ENCODE measurements at regions not wholly inside any gene's neighbourhood (a gene's known extent, or its start where the extent isn't known, plus 50 kb on each side); places are given as distances from the start of the nearest gene placed in this dataset.
"Not testable (repeated sequence)": the region's sequence is repeated elsewhere in the genome, so short reads cannot be mapped to it uniquely, and the experiment has no call there.

DNA sequence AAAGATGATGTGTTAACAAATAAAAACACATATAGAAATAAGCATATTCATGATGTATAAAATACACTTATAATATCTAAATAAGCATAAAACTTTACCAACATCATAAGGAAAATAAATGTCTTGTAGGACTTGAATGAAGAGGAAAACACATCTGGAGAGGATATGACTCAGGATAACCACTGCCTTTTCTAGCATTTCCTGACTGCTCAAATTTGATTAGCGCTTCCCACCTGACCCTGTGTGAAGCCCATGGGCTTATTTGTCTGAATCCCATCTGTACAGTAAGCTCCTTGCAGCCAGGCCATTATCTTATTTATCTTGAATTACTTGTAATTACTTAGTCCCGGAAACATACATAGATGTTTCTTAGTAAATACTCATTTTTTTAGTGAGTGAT lies 608.6 kb downstream of the COL12A1 start:
- H3K4me1 ChIP-seq (ENCODE audit: control insufficient read depth, low read length) = no peaks in the 10 kb centered on the region
- no peaks in the 10 kb centered on the region for H3K27me3 ChIP-seq (ENCODE audit: control insufficient read depth, low read length)

DNA sequence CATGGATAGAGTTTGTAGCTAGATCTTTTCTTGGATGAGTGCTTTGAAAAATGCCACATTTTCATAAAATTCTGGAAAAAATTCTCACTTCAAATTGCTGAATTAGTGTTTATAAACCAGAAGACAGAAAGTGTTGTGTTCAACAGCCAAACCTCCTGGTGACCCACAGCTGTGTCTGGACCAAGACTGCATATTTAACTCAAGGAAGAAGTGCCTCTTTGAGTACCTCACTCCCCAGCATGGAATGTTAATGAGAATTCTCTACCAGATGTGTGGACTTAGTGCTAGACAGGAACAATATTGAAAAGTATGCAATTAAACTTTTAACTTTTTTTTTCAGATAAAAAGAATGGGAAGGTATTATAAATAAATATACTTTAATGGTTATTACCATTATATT lies 609.3 kb downstream of the COL12A1 start:
- Histone ChIP-seq H3K36me3 (ENCODE audit: control insufficient read depth, low read length) (no peaks in the 10 kb centered on the region), H3K4me2 (ENCODE audit: low read length) (no peak overlapping the region), H3K9me3 (ENCODE audit: control insufficient read depth, insufficient read depth, low read length) (no peaks in the 10 kb centered on the region), H3K4me1 (ENCODE audit: control insufficient read depth, low read length) (no peaks in the 10 kb centered on the region), H3K27me3 (ENCODE audit: control insufficient read depth, low read length) (no peaks in the 10 kb centered on the region), H3K79me2 (ENCODE audit: control insufficient read depth, low read length) (no peaks in the 10 kb centered on the region), H3K4me3 (ENCODE audit: low read length) (no peak overlapping the region), H3K27ac (ENCODE audit: low read depth, low read length) (no peak overlapping the region), H4K20me1 (ENCODE audit: control insufficient read depth, insufficient read depth, low read depth, low read length) (no peaks in the 10 kb centered on the region), H3K9me2 (replicated peaks; ENCODE audit: control insufficient read depth, low read length) (no peaks in the 10 kb centered on the region), H3F3A (ENCODE audit: control insufficient read depth, insufficient read depth) (no peaks in the 10 kb centered on the region)
- TF ChIP-seq, protein P1, sequence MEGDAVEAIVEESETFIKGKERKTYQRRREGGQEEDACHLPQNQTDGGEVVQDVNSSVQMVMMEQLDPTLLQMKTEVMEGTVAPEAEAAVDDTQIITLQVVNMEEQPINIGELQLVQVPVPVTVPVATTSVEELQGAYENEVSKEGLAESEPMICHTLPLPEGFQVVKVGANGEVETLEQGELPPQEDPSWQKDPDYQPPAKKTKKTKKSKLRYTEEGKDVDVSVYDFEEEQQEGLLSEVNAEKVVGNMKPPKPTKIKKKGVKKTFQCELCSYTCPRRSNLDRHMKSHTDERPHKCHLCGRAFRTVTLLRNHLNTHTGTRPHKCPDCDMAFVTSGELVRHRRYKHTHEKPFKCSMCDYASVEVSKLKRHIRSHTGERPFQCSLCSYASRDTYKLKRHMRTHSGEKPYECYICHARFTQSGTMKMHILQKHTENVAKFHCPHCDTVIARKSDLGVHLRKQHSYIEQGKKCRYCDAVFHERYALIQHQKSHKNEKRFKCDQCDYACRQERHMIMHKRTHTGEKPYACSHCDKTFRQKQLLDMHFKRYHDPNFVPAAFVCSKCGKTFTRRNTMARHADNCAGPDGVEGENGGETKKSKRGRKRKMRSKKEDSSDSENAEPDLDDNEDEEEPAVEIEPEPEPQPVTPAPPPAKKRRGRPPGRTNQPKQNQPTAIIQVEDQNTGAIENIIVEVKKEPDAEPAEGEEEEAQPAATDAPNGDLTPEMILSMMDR (IDR thresholded peaks at IDR 0.05; ENCODE audit: low read depth, low read length, poor library complexity, severe bottlenecking) = no peak
- no peak for TF ChIP-seq EZH2phosphoT487 (IDR thresholded peaks at IDR 0.05; ENCODE audit: borderline replicate concordance, low read length)

More for the DNA sequence above, 608.6 kb downstream of the COL12A1 start:
- Histone ChIP-seq H3K27ac (ENCODE audit: low read depth, low read length) (no peak overlapping the region), H3K36me3 (ENCODE audit: control insufficient read depth, low read length) (no peaks in the 10 kb centered on the region), H3K4me3 (ENCODE audit: low read length) (no peak overlapping the region), H3K9me2 (replicated peaks; ENCODE audit: control insufficient read depth, low read length) (no peaks in the 10 kb centered on the region), H3K4me2 (ENCODE audit: low read length) (no peak overlapping the region), H3F3A (ENCODE audit: control insufficient read depth, insufficient read depth) (no peaks in the 10 kb centered on the region), H3K79me2 (ENCODE audit: control insufficient read depth, low read length) (no peaks in the 10 kb centered on the region), H4K20me1 (ENCODE audit: control insufficient read depth, insufficient read depth, low read depth, low read length) (no peaks in the 10 kb centered on the region), H3K9me3 (ENCODE audit: control insufficient read depth, insufficient read depth, low read length) (no peaks in the 10 kb centered on the region)
- TF ChIP-seq, protein P1 (IDR thresholded peaks at IDR 0.05; ENCODE audit: low read depth, low read length, poor library complexity, severe bottlenecking) = no peak
- no peak for TF ChIP-seq EZH2phosphoT487 (IDR thresholded peaks at IDR 0.05; ENCODE audit: borderline replicate concordance, low read length)

DNA sequence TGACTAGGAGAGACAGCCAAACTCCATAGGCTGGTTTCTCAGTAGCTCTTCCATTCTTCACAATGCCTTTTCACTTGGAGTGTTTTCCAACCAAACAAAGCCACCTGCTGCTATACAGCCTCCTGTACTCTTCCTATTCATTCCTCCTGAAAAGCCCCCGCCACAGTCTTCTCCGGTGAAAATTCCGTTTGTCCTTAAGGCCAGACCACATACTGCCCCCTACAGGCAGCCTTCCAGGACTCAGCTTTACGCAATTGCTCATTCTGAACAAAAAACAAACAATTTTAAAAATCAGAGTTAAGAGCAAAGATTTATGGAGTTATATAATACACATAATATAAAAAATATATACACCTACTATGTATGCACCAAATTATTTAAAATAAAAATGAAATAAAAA lies 611.5 kb downstream of the COL12A1 start:
- not testable (repeated sequence) for H3K79me2 ChIP-seq (ENCODE audit: control insufficient read depth, low read length); H3K27me3 ChIP-seq (ENCODE audit: control insufficient read depth, low read length); H3K9me2 ChIP-seq (replicated peaks; ENCODE audit: control insufficient read depth, low read length); H3K4me3 ChIP-seq (ENCODE audit: low read length); H3K4me2 ChIP-seq (ENCODE audit: low read length); H3F3A ChIP-seq (ENCODE audit: control insufficient read depth, insufficient read depth); H3K9me3 ChIP-seq (ENCODE audit: control insufficient read depth, insufficient read depth, low read length); H3K36me3 ChIP-seq (ENCODE audit: control insufficient read depth, low read length); H3K4me1 ChIP-seq (ENCODE audit: control insufficient read depth, low read length); H4K20me1 ChIP-seq (ENCODE audit: control insufficient read depth, insufficient read depth, low read depth, low read length); H3K27ac ChIP-seq (ENCODE audit: low read depth, low read length)

DNA sequence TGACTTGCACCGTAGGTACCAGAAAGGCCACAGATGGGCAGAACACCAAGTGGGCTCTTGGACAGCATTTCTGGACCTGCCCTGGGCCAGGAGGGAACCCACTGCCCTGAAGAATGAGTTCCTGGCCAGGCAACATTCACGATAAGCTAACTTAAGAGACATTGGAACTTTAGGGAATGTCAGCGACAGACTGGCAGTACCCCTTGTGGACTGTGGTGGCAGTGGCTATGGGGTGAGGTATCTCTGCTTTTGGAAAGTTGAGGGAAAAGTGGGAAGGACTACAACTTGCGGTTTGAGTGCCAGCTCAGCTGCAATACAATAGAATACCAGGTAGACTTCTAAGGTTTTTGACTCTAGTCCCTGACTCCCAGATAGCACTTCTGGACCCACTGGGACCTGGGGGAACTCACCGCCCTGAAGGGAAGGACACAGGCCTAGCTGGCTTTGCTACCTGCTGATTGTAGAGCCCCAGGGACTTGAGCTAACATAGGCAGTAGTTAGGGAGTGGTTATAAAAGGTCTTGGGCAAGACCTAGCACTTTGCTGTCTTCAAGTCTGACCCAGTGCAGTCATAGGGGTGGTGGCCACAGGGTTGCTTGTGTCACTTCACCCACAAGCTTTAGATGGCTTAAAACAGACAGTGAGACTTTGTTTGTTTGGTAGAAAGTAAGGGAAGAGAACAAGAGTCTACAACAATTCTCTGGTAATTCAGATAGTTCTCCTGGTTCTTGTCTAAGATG lies 617.6 kb downstream of the COL12A1 start:
- H3K4me3 ChIP-seq (ENCODE audit: low read length) = no peak overlapping the region
- no peaks in the 10 kb centered on the region for H3K79me2 ChIP-seq (ENCODE audit: control insufficient read depth, low read length)
- no peaks in the 10 kb centered on the region for H3F3A ChIP-seq (ENCODE audit: control insufficient read depth, insufficient read depth)
- no peaks in the 10 kb centered on the region for H3K27me3 ChIP-seq (ENCODE audit: control insufficient read depth, low read length)
- H3K27ac ChIP-seq (ENCODE audit: low read depth, low read length) = no peak overlapping the region
- no peaks in the 10 kb centered on the region for H3K36me3 ChIP-seq (ENCODE audit: control insufficient read depth, low read length)
- H3K9me2 ChIP-seq (replicated peaks; ENCODE audit: control insufficient read depth, low read length) = no peaks in the 10 kb centered on the region
- no peaks in the 10 kb centered on the region for H3K9me3 ChIP-seq (ENCODE audit: control insufficient read depth, insufficient read depth, low read length)
- H4K20me1 ChIP-seq (ENCODE audit: control insufficient read depth, insufficient read depth, low read depth, low read length) = no peaks in the 10 kb centered on the region
- no peak overlapping the region for H3K4me2 ChIP-seq (ENCODE audit: low read length)
- no peaks in the 10 kb centered on the region for H3K4me1 ChIP-seq (ENCODE audit: control insufficient read depth, low read length)
- no peak for TF ChIP-seq EZH2phosphoT487 (IDR thresholded peaks at IDR 0.05; ENCODE audit: borderline replicate concordance, low read length)
- TF ChIP-seq, protein P1 (IDR thresholded peaks at IDR 0.05; ENCODE audit: low read depth, low read length, poor library complexity, severe bottlenecking) = no peak
